ENCODE measurements at regions not wholly inside any gene's neighbourhood (a gene's known extent, or its start where the extent isn't known, plus 50 kb on each side); places are given as distances from the start of the nearest gene placed in this dataset.
A peak's percentile ranks its signal among the peaks of the same experiment; 100 is the strongest.

DNA sequence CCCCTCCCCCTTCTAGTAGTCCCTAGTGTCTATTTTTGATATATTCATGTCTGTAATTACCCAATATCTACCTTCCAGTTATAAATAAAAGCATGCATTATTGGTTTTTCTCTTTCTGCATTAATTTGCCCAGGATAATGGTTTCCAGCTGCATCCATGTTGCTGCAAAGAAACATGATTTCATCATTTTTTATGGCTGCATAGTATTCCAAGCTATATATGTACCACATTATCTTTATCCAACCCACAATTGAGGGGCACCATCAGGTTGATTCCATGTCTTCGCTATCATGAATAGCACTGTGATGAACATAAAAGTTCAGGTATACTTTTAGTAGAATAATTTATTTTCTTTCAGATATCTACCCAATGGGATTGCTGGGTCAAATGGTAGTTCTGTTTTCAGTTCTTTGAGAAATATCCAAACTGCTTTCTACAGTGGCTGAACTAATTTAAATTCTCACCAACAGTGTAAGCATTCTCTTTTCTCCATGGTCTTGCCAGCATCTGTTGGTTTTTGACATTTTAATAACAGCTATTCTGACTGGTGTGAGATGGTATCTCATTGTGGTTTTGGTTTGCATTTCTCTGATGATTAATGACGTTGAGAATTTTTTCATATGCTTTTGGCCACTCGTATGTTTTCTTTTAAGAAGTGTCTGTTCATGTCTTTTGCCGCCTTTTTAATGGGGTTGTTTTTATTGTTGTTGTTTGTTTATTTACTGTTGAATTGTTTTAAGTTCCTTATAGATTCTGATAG lies 746.1 kb upstream of the MEF2C start:
- TF ChIP-seq SPI1 (IDR thresholded peaks at IDR 0.05; ENCODE audit: low read depth, low read length) = no peak
- TF ChIP-seq POU2F2 (IDR thresholded peaks at IDR 0.05; ENCODE audit: low read depth, low read length) = no peak
- TF ChIP-seq TAF1 (IDR thresholded peaks at IDR 0.05; ENCODE audit: low read depth, low read length) = no peak
- TF ChIP-seq POLR2A (IDR thresholded peaks at IDR 0.05; ENCODE audit: low read depth, low read length) = no peak
- TF ChIP-seq POLR2AphosphoS5 (IDR thresholded peaks at IDR 0.05; ENCODE audit: low read depth, low read length) = no peak
- no peak for TF ChIP-seq PAX5 (IDR thresholded peaks at IDR 0.05; ENCODE audit: insufficient read depth, low read length, severe bottlenecking)
- FAIRE-seq = no peak
- DNase-seq (ENCODE audit: insufficient read length, low spot score) = no peak

DNA sequence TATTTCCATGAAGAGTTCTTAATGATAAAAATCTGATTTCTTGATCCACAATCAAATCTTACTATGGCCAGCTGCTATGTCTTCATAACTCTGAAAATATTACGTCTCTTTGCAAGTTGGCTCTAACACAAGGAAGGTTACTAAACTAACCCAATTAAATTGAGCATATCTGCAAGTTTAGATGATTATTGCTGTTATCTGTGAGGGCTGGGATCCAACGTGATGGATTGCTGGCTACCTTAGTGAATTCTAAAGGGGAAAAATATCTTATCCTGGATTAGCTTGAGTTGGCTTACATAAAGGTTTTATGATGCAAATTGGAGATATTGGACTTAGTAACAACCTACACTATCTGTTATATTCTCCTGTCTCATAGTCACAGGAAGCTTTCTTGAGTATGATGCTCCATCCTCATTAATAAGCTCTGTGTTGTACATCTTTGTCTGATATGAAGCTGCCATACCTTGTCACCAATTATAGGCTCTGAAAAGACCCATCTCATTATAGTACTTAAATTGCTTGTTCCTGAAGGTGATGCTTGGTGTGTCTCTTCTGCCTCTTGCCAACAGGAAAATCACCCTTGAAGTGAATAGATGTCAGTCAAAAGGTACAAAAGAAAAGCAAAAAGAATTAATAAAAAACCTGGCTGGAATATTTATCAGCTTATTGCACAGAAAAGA lies 733.0 kb upstream of the MEF2C start:
- DNase-seq (ENCODE audit: insufficient read length, low spot score) (no peak), FAIRE-seq (no peak)
- TF ChIP-seq POLR2AphosphoS5 (IDR thresholded peaks at IDR 0.05; ENCODE audit: low read depth, low read length) = no peak
- no peak for TF ChIP-seq POU2F2 (IDR thresholded peaks at IDR 0.05; ENCODE audit: low read depth, low read length)
- no peak for TF ChIP-seq SPI1 (IDR thresholded peaks at IDR 0.05; ENCODE audit: low read depth, low read length)
- no peak for TF ChIP-seq PAX5 (IDR thresholded peaks at IDR 0.05; ENCODE audit: insufficient read depth, low read length, severe bottlenecking)
- TF ChIP-seq POLR2A (IDR thresholded peaks at IDR 0.05; ENCODE audit: low read depth, low read length) = no peak
- no peak for TF ChIP-seq TAF1 (IDR thresholded peaks at IDR 0.05; ENCODE audit: low read depth, low read length)

DNA sequence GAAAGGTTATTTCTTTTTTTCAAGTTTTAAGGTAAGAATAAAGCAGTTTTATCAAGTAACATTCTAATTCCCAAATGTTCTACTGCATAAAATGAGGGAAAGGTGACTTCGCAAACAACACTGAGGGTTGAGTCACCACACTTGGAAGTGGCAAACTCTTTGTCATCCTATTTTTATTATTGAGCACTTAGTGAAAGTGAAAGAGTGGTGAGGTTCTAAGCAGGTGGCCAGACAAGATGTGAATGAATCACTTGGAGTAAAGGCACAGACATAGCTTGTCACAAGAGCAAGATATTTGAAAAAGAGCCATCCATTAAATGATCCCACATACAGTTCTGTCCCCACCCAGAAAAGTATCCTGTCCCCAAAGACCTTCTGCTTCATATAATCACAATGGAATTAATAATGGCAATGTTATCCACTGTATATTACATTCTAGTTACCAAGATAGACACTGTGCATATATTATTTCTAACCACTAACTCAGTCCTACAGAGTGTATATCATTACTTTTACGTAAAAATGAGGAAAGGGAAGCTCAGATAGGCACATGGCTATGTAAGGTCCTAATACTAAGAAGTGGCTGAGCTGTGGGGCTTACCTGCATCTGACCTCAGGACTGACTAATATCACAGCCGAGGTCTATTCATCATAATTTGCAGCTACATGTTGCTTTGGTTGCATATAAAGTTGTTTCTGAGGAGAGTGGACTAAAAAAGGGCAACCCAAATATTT lies 730.4 kb upstream of the MEF2C start:
- FAIRE-seq (peak; percentile 82), DNase-seq (ENCODE audit: insufficient read length, low spot score) (peak; percentile 25)
- TF ChIP-seq TAF1 (IDR thresholded peaks at IDR 0.05; ENCODE audit: low read depth, low read length) (no peak), SPI1 (IDR thresholded peaks at IDR 0.05; ENCODE audit: low read depth, low read length) (no peak), POLR2A (IDR thresholded peaks at IDR 0.05; ENCODE audit: low read depth, low read length) (no peak), POU2F2 (IDR thresholded peaks at IDR 0.05; ENCODE audit: low read depth, low read length) (no peak), POLR2AphosphoS5 (IDR thresholded peaks at IDR 0.05; ENCODE audit: low read depth, low read length) (no peak), PAX5 (IDR thresholded peaks at IDR 0.05; ENCODE audit: insufficient read depth, low read length, severe bottlenecking) (no peak)

DNA sequence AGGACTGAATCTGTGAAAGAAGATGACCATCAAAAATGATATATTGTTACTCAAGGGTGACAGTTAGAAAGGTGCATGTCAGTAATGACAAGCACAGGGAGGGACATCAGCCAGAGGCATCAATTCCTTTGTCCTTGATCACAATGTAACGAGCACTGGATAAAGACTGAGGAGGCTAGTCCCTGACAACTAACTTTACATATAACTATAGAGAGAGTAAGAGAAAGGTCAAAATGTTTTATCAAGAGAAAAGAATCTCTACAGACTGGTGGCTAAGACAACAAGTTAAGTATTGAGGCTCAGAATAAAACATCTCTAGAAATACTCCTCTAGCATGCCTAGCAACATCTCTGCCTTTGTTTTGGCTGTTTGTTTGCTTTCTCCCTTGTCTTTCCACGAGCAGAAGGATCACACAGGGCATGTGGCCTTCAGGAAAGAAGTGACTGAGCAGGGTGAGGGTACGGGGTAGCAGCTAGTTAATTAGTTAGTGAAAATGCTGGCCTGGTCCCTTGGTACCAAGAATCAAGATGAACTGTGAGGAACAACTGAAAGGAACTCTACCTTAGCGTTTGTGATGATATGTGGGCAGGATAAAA lies 724.1 kb upstream of the MEF2C start:
- no peak for TF ChIP-seq POLR2A (IDR thresholded peaks at IDR 0.05; ENCODE audit: low read depth, low read length)
- no peak for TF ChIP-seq POLR2AphosphoS5 (IDR thresholded peaks at IDR 0.05; ENCODE audit: low read depth, low read length)
- no peak for TF ChIP-seq PAX5 (IDR thresholded peaks at IDR 0.05; ENCODE audit: insufficient read depth, low read length, severe bottlenecking)
- no peak for TF ChIP-seq SPI1 (IDR thresholded peaks at IDR 0.05; ENCODE audit: low read depth, low read length)
- TF ChIP-seq POU2F2 (IDR thresholded peaks at IDR 0.05; ENCODE audit: low read depth, low read length) = no peak
- TF ChIP-seq TAF1 (IDR thresholded peaks at IDR 0.05; ENCODE audit: low read depth, low read length) = no peak
- no peak for DNase-seq (ENCODE audit: insufficient read length, low spot score)
- FAIRE-seq = peak; percentile 71

DNA sequence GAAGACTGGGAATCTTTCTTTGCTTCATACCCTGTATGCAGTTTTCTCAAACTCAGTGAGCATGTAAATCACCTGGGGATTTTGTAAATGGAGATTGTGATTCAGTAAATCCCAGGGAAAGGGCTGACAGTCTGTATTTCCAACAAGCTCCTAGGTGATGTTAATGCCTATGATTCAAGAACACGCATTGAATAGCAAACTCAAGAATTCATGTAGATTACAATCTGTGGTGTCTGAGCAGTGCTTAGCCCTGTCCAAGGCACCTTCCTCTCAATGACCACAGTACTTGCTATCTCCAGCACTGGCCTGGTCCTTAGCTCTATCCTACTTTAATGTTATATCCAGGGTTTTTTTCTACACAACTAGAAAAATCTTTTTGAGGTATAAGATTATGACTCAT lies 721.4 kb upstream of the MEF2C start:
- no peak for DNase-seq (ENCODE audit: insufficient read length, low spot score)
- FAIRE-seq = no peak
- TF ChIP-seq SPI1 (IDR thresholded peaks at IDR 0.05; ENCODE audit: low read depth, low read length) (no peak), POLR2A (IDR thresholded peaks at IDR 0.05; ENCODE audit: low read depth, low read length) (no peak), PAX5 (IDR thresholded peaks at IDR 0.05; ENCODE audit: insufficient read depth, low read length, severe bottlenecking) (no peak), POU2F2 (IDR thresholded peaks at IDR 0.05; ENCODE audit: low read depth, low read length) (no peak), POLR2AphosphoS5 (IDR thresholded peaks at IDR 0.05; ENCODE audit: low read depth, low read length) (no peak), TAF1 (IDR thresholded peaks at IDR 0.05; ENCODE audit: low read depth, low read length) (no peak)

DNA sequence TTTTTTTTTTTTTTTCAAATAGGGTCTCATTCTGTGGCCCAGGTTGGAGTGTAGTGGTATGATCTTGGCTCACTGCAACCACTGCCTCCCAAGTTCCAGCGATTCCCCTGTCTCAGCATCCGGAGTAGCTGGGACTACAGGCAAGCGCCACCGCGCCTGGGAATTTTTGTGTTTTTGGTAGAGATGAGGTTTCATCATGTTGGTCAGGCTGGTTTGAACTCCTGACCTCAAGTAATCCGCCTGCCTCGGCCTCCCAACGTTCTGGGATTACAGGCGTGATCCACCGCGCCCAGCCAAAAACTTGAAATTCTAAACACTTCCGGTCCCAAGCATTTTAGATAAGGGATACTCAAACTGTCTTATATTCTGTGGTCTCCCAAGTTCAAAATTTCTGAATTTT lies 718.9 kb upstream of the MEF2C start:
- no peak for DNase-seq (ENCODE audit: insufficient read length, low spot score)
- TF ChIP-seq POLR2AphosphoS5 (IDR thresholded peaks at IDR 0.05; ENCODE audit: low read depth, low read length) (no peak), TAF1 (IDR thresholded peaks at IDR 0.05; ENCODE audit: low read depth, low read length) (no peak), POU2F2 (IDR thresholded peaks at IDR 0.05; ENCODE audit: low read depth, low read length) (no peak), POLR2A (IDR thresholded peaks at IDR 0.05; ENCODE audit: low read depth, low read length) (no peak), PAX5 (IDR thresholded peaks at IDR 0.05; ENCODE audit: insufficient read depth, low read length, severe bottlenecking) (no peak), SPI1 (IDR thresholded peaks at IDR 0.05; ENCODE audit: low read depth, low read length) (no peak)
- FAIRE-seq = no peak

DNA sequence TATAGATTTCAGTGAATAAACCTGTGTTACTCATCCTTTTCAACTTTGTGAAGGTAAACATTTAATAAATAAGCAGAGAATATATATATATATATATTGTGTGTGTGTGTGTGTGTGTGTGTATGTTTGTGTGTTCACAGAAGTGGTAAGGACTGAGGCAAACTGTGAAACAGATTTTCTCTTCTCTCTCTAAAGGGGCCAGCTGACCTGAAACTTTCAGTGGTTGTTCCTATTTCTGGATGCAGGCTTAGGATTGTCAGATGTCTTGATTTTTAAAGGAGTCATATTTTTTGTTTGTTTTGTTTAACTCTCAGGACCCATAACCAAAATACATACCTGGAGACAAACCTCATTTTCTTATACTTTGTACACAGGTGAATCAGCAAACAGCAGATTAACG lies 714.9 kb upstream of the MEF2C start:
- no peak for TF ChIP-seq POLR2A (IDR thresholded peaks at IDR 0.05; ENCODE audit: low read depth, low read length)
- TF ChIP-seq POU2F2 (IDR thresholded peaks at IDR 0.05; ENCODE audit: low read depth, low read length) = no peak
- no peak for TF ChIP-seq TAF1 (IDR thresholded peaks at IDR 0.05; ENCODE audit: low read depth, low read length)
- no peak for TF ChIP-seq PAX5 (IDR thresholded peaks at IDR 0.05; ENCODE audit: insufficient read depth, low read length, severe bottlenecking)
- no peak for TF ChIP-seq POLR2AphosphoS5 (IDR thresholded peaks at IDR 0.05; ENCODE audit: low read depth, low read length)
- no peak for TF ChIP-seq SPI1 (IDR thresholded peaks at IDR 0.05; ENCODE audit: low read depth, low read length)
- no peak for FAIRE-seq
- DNase-seq (ENCODE audit: insufficient read length, low spot score) = no peak

DNA sequence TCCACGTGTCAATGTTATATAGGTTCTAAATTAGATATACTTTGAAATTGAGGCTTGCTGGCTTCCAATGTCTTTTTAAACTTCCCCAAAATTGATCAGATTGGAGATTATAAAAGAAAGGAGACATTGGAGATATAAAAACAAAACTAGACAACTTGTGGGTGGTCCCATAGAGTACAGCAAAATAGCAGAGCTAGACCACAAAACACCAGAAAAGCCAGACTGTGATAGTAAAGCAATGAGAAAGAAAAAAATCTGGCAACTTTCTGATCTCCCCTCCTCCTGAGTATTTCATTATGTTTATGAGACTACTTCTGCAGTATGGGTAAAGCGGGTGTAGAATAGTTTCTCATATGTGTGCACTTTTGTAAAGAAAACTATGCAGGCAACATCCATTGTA lies 713.8 kb upstream of the MEF2C start:
- DNase-seq (ENCODE audit: insufficient read length, low spot score) (no peak), FAIRE-seq (no peak)
- TF ChIP-seq TAF1 (IDR thresholded peaks at IDR 0.05; ENCODE audit: low read depth, low read length) (no peak), POU2F2 (IDR thresholded peaks at IDR 0.05; ENCODE audit: low read depth, low read length) (no peak), SPI1 (IDR thresholded peaks at IDR 0.05; ENCODE audit: low read depth, low read length) (no peak)

DNA sequence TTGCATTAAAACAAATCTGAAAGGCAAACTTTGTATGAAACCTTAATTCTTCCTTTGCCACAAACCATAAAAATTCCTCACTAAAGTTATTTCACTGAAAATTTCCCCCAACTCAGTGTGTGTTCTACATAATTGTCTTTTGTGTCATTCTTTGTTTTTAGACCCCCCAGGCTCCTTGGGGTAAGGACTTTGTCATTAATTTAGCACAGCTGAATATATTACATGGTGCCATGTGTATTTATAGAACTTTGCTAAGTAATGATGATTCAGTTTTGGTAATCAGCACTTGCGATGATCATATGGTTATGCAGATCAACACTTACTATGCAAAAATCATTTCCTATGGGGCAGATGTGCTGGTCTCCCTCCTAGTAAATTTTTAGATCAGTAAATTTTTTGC lies 712.1 kb upstream of the MEF2C start:
- FAIRE-seq (peak; percentile 38), DNase-seq (ENCODE audit: insufficient read length, low spot score) (no peak)
- TF ChIP-seq SPI1 (IDR thresholded peaks at IDR 0.05; ENCODE audit: low read depth, low read length) = no peak
- TF ChIP-seq PAX5 (IDR thresholded peaks at IDR 0.05; ENCODE audit: insufficient read depth, low read length, severe bottlenecking) = no peak
- TF ChIP-seq POLR2A (IDR thresholded peaks at IDR 0.05; ENCODE audit: low read depth, low read length) = no peak
- no peak for TF ChIP-seq POLR2AphosphoS5 (IDR thresholded peaks at IDR 0.05; ENCODE audit: low read depth, low read length)
- no peak for TF ChIP-seq TAF1 (IDR thresholded peaks at IDR 0.05; ENCODE audit: low read depth, low read length)
- no peak for TF ChIP-seq POU2F2 (IDR thresholded peaks at IDR 0.05; ENCODE audit: low read depth, low read length)
